ENCODE measurements at regions not wholly inside any gene's neighbourhood (a gene's known extent, or its start where the extent isn't known, plus 50 kb on each side); places are given as distances from the start of the nearest gene placed in this dataset.

DNA sequence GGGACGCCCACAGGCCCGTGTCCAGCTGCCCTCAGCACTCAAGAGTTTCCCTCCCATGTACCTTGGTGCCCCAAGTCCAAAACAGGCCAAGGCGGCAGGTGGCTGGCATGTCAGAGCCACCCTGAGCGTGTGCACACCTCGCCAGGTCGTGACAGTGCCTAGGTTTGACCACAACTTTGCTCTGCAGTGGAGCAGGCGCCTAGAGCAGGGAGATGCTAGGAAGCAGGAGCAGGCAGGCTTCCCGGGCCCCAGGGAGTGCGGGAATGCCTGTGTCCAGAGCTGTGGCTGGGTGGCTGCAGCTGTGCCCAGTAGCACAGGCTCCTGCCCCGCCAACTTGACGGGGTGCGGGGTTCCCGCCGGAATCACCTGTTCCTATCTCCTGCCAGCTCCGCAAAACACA lies 380.8 kb upstream of the IMPG1 start:
- no peak overlapping the region for H3K4me3 ChIP-seq (ENCODE audit: low read depth, low read length)
- H3K9me3 ChIP-seq (ENCODE audit: control insufficient read depth, insufficient read depth, low read length): peaks cover 20% of the 10 kb centered on the region
- POLR2A ChIA-PET: no interaction called here
- CTCF ChIA-PET: no interaction called here
- no peak for DNase-seq (ENCODE audit: low read depth, low spot score)
- H3K27me3 ChIP-seq (ENCODE audit: control insufficient read depth, insufficient read depth, low read length): no peaks in the 10 kb centered on the region
- TF ChIP-seq, protein P1, sequence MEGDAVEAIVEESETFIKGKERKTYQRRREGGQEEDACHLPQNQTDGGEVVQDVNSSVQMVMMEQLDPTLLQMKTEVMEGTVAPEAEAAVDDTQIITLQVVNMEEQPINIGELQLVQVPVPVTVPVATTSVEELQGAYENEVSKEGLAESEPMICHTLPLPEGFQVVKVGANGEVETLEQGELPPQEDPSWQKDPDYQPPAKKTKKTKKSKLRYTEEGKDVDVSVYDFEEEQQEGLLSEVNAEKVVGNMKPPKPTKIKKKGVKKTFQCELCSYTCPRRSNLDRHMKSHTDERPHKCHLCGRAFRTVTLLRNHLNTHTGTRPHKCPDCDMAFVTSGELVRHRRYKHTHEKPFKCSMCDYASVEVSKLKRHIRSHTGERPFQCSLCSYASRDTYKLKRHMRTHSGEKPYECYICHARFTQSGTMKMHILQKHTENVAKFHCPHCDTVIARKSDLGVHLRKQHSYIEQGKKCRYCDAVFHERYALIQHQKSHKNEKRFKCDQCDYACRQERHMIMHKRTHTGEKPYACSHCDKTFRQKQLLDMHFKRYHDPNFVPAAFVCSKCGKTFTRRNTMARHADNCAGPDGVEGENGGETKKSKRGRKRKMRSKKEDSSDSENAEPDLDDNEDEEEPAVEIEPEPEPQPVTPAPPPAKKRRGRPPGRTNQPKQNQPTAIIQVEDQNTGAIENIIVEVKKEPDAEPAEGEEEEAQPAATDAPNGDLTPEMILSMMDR (IDR thresholded peaks at IDR 0.05; ENCODE audit: low read depth, low read length): no peak
- H3K27ac ChIP-seq (ENCODE audit: low read depth, low read length): no peak overlapping the region

DNA sequence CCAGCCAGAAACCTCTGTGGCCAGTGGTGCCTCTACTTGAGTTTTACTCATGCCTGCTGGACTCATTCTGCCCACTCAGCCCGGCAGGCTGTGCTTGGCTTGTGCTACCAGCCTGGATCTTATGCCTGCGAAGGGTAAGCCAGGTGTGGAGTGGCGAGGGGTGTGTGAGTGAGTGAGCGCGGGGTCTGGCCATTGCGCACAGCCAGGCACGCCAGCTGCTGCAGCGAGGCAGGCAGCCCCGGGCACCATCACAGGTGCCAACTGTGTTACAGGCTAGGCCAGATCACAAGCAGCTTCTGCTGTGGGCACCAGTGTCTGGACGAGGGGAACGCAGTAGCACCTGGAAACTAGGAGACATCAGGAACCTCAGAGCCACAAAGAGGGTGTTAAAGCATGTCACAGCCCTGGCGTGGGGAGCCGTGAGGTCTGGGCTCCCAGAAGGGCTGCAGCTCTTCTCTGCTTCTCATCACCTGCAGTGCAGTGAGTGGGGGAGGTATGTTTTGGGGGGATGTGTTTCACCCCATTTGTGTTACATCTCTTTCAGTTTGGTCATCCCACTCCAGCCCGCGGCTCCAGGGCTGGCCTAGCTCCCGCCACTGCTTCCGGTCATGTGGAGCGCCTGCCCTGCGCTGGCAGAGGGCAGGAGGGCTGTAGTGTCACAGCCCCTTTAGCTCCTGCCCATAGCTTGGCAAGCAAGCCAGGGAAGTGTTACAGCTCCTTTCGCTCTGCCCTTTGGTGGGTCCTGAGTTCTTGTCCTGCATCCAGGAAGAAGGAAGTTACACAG lies 379.7 kb upstream of the IMPG1 start:
- no peak overlapping the region for H3K27ac ChIP-seq (ENCODE audit: low read depth, low read length)
- no peak overlapping the region for H3K4me3 ChIP-seq (ENCODE audit: low read depth, low read length)
- ChIA-PET POLR2A (no interaction called here), CTCF (no interaction called here)
- H3K9me3 ChIP-seq (ENCODE audit: control insufficient read depth, insufficient read depth, low read length): peaks cover 20% of the 10 kb centered on the region
- DNase-seq (ENCODE audit: low read depth, low spot score): no peak
- TF ChIP-seq, protein P1 (IDR thresholded peaks at IDR 0.05; ENCODE audit: low read depth, low read length): no peak
- H3K27me3 ChIP-seq (ENCODE audit: control insufficient read depth, insufficient read depth, low read length): no peaks in the 10 kb centered on the region

DNA sequence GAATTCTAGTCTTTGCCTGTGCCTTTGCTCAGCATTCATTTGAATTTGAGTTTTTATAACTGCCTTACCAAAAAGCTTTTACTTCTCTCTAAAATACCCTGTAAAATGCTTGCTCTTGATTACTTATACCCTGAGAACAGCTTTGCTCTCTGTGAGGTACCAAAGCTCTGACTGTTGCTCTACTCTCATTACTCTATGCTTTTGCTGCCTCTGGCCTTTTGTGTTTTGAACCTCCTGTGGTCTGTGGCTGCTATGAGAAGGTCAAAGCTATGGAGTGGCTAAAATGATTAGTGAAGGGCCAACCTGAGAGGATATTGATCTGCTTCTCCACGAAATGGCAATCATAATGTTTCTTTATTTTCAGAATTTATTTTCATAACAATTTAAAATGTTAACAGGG lies 375.6 kb upstream of the IMPG1 start:
- Histone ChIP-seq H3K4me3 (ENCODE audit: low read depth, low read length) (no peak overlapping the region), H3K27me3 (ENCODE audit: control insufficient read depth, insufficient read depth, low read length) (no peaks in the 10 kb centered on the region), H3K27ac (ENCODE audit: low read depth, low read length) (no peak overlapping the region), H3K9me3 (ENCODE audit: control insufficient read depth, insufficient read depth, low read length) (peaks cover 14% of the 10 kb centered on the region)
- ChIA-PET CTCF (no interaction called here), POLR2A (no interaction called here)
- no peak for DNase-seq (ENCODE audit: low read depth, low spot score)
- TF ChIP-seq, protein P1 (IDR thresholded peaks at IDR 0.05; ENCODE audit: low read depth, low read length): no peak

DNA sequence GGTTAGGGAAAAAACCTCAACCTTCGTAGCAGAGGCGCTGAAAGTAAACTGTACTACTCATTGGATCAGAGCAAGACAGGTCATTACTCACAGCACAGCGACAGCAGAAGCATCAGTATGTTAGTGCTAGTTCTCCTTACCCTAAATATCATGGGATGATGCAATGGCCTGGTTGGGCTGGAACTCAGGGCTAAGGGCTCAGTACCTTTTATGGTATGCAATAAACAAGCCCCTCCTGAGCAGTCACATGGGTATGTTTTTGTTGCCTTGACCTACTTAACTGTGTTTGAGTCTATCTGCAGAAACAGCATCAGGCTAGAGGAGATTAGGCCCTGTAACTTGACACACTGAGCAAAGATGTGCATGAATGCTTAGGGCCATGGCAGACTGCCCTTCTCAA lies 369.4 kb upstream of the IMPG1 start:
- Histone ChIP-seq H3K9me3 (ENCODE audit: control insufficient read depth, insufficient read depth, low read length) (peaks cover 6% of the 10 kb centered on the region; the same call in 1 of the 2 replicates), H3K4me3 (ENCODE audit: low read depth, low read length) (no peak overlapping the region), H3K27ac (ENCODE audit: low read depth, low read length) (no peak overlapping the region), H3K27me3 (ENCODE audit: control insufficient read depth, insufficient read depth, low read length) (no peaks in the 10 kb centered on the region)
- TF ChIP-seq, protein P1 (IDR thresholded peaks at IDR 0.05; ENCODE audit: low read depth, low read length): no peak
- POLR2A ChIA-PET: no interaction called here
- CTCF ChIA-PET: no interaction called here
- DNase-seq (ENCODE audit: low read depth, low spot score): no peak

DNA sequence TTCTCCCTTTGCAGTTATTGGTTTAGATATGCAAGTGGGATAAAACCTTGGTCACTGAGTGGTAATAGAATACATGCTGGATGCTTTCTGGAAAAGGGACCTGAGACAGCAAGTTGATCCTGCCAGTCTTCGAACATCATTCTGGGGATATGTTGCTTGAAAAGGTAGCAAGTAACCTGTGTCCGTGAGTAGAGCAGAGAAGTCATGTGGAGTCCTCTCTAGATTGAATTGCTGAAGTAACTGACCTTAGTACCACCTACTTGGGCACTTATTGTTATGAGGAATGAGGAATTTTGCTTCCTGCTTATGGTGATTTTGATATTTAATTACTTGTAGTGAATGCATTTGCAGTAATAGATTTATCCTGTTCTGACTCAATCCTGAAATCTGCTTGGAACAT lies 367.3 kb upstream of the IMPG1 start:
- POLR2A ChIA-PET: no interaction called here

More for the DNA sequence above, 367.3 kb upstream of the IMPG1 start:
- TF ChIP-seq, protein P1 (IDR thresholded peaks at IDR 0.05; ENCODE audit: low read depth, low read length): no peak
- Histone ChIP-seq H3K9me3 (ENCODE audit: control insufficient read depth, insufficient read depth, low read length) (peaks cover 9% of the 10 kb centered on the region; the same call in 1 of the 2 replicates), H3K27ac (ENCODE audit: low read depth, low read length) (no peak overlapping the region), H3K27me3 (ENCODE audit: control insufficient read depth, insufficient read depth, low read length) (no peaks in the 10 kb centered on the region), H3K4me3 (ENCODE audit: low read depth, low read length) (no peak overlapping the region)
- CTCF ChIA-PET: no interaction called here
- no peak for DNase-seq (ENCODE audit: low read depth, low spot score)
